ENCODE measurements at regions not wholly inside any gene's neighbourhood (a gene's known extent, or its start where the extent isn't known, plus 50 kb on each side); places are given as distances from the start of the nearest gene placed in this dataset.
A peak's percentile ranks its signal among the peaks of the same experiment; 100 is the strongest.

DNA sequence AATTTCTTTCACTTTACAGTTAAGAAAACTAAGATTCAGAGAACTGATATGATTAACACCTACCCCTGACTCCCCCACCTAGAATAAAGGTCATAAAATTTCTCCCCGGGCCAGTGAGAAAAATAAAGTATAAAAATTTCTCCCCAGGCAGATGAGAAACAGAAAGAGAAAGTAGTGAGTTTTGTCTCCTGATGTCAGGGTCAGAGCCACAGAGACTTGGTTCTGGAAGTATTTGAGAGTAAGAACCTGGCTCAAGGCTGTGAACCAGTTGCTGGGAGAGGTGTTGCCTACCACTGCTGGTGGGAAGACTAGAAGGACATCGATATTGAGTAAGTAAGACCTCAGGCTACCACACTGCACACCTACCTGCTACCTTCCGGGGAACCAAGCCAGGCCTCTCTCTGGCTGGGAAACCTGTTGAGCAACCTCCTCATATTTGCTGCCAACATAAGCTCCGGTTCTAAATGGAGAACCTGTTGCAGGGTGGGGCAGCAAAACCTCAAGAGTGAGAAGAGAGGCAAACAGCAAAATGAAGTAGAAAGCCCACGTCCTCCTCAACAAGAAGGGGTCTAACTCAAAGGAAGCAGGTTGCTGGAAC is 104.2 kb upstream of the PUDP start:
- peaks cover 9% of the 10 kb centered on the region for H3K9me3 ChIP-seq (ENCODE audit: control insufficient read depth, low read length)
- H3K4me3 ChIP-seq (ENCODE audit: low read length): no peak overlapping the region
- peaks cover 14% of the 10 kb centered on the region for H3K36me3 ChIP-seq (ENCODE audit: control insufficient read depth, insufficient read depth, low read length, severe bottlenecking)
- no peaks in the 10 kb centered on the region for H3K27me3 ChIP-seq (replicated peaks; ENCODE audit: control insufficient read depth, insufficient read depth, low read length)
- no peak for DNase-seq (ENCODE audit: low read depth)
- H3K4me1 ChIP-seq (ENCODE audit: control insufficient read depth, insufficient read depth, low read length): no peaks in the 10 kb centered on the region
- no peak overlapping the region for H3K9ac ChIP-seq (ENCODE audit: low read length)

DNA sequence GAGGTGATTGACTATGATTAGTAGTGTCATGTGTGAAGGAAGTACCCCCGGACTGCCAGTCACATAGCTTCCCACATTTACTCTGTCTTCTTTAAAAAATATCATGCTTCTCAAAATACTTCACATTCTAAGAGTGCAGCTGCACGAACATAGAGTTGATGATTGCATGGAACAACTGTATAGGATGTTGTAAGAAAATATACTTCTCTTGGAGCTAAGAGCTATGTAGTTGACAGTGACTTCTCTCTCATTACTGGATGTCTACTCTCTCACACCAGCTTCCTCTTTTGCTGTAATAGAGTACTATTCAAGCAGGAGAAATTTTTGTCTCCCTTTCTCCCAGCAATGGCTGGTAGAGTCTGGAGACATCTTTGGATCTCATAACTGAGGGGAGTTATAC is 99.4 kb upstream of the PUDP start:
- H3K4me3 ChIP-seq (ENCODE audit: low read length): no peak overlapping the region
- peaks cover 6% of the 10 kb centered on the region for H3K9me3 ChIP-seq (ENCODE audit: control insufficient read depth, low read length)
- H3K27me3 ChIP-seq (replicated peaks; ENCODE audit: control insufficient read depth, insufficient read depth, low read length): no peaks in the 10 kb centered on the region
- H3K9ac ChIP-seq (ENCODE audit: low read length): no peak overlapping the region
- DNase-seq (ENCODE audit: low read depth): no peak
- H3K4me1 ChIP-seq (ENCODE audit: control insufficient read depth, insufficient read depth, low read length): no peaks in the 10 kb centered on the region
- no peaks in the 10 kb centered on the region for H3K36me3 ChIP-seq (ENCODE audit: control insufficient read depth, insufficient read depth, low read length, severe bottlenecking)

DNA sequence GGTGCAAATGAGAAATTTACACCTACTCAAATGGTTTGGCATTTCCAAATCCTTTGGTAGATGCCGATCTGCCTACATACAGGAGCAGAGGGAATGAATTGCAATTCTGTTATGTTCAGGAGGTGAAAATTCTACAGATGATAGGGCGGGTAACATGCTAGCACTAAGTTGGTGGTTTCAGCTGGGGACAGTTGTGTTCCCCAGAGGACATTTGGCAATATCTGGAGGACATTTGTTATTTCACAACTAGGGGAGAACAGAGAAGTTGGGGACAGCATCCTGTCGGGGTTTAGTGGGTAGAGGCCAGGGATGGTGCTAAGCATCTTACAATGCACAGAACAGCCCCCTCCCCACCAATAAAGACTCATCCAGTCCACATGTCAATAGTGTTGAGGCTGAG is 96.5 kb upstream of the PUDP start:
- Histone ChIP-seq H3K9ac (ENCODE audit: low read length) (no peak overlapping the region), H3K36me3 (ENCODE audit: control insufficient read depth, insufficient read depth, low read length, severe bottlenecking) (no peaks in the 10 kb centered on the region), H3K4me1 (ENCODE audit: control insufficient read depth, insufficient read depth, low read length) (no peaks in the 10 kb centered on the region), H3K4me3 (ENCODE audit: low read length) (no peak overlapping the region), H3K27me3 (replicated peaks; ENCODE audit: control insufficient read depth, insufficient read depth, low read length) (no peaks in the 10 kb centered on the region), H3K9me3 (ENCODE audit: control insufficient read depth, low read length) (peaks cover 4% of the 10 kb centered on the region)
- no peak for DNase-seq (ENCODE audit: low read depth)

DNA sequence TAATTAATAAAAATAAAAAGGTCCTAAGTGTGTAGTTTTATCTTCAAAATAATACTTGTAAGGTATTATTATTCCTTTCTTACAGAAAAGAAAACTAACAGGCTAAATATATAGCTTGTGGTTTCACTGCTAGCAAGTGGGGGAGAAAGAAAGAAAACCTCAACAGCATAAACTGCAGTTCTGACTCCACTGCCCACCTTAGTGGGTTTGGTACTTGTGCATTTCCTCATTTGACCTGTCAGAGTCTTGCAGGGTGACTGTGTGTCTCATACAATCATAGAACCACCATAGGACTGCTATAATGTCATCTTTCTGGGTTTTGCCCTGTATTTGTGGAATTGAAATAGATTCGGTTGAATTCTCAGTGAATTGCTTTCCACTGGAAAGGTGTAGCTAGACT is 94.7 kb upstream of the PUDP start:
- no peak for DNase-seq (ENCODE audit: low read depth)

DNA sequence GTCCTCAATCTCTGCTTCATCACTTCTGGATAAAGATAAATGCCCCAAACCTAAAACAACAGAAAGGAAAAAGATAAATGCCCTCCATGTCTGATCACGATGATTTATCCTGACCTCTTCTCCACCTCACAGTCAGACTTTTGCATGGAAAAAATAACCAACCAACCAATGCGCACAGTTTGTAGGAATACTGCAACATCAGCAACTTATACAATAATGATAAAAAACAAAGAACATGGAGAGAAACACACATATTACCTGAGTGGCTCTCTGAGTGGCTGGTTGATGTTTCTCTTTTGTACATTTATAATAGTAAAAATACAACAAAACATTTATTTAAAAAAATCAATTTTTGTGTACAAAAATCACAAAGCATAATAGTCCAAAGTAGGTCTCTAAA is 93.0 kb upstream of the PUDP start:
- Histone ChIP-seq H3K9ac (ENCODE audit: low read length) (no peak overlapping the region), H3K4me3 (ENCODE audit: low read length) (no peak overlapping the region), H3K9me3 (ENCODE audit: control insufficient read depth, low read length) (no peaks in the 10 kb centered on the region), H3K36me3 (ENCODE audit: control insufficient read depth, insufficient read depth, low read length, severe bottlenecking) (no peaks in the 10 kb centered on the region), H3K27me3 (replicated peaks; ENCODE audit: control insufficient read depth, insufficient read depth, low read length) (no peaks in the 10 kb centered on the region), H3K4me1 (ENCODE audit: control insufficient read depth, insufficient read depth, low read length) (no peaks in the 10 kb centered on the region)
- DNase-seq (ENCODE audit: low read depth): no peak

More for the DNA sequence above, 94.7 kb upstream of the PUDP start:
- H3K9ac ChIP-seq (ENCODE audit: low read length): no peak overlapping the region
- no peaks in the 10 kb centered on the region for H3K4me1 ChIP-seq (ENCODE audit: control insufficient read depth, insufficient read depth, low read length)
- no peak overlapping the region for H3K4me3 ChIP-seq (ENCODE audit: low read length)
- H3K9me3 ChIP-seq (ENCODE audit: control insufficient read depth, low read length): no peaks in the 10 kb centered on the region
- no peaks in the 10 kb centered on the region for H3K27me3 ChIP-seq (replicated peaks; ENCODE audit: control insufficient read depth, insufficient read depth, low read length)
- H3K36me3 ChIP-seq (ENCODE audit: control insufficient read depth, insufficient read depth, low read length, severe bottlenecking): no peaks in the 10 kb centered on the region

DNA sequence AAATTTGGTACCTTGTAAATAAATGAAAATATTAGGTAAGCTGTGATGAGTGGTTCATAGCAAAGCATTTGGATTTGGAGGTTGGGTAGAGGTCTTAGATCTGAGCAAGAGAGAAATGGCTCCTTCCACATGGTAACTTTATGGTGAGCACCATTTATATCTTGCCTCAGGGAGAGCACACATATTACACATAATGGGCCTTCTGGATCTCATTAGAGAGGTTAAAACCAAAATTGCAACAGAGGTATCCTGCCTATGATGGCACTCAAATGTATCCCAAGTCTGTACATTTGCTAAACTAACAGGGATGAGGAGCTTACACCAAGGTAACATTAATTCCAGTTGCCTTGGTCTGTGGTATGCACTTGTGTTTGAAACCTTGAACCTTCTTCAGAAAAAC is 87.1 kb upstream of the PUDP start:
- Histone ChIP-seq H3K9ac (ENCODE audit: low read length) (no peak overlapping the region), H3K36me3 (ENCODE audit: control insufficient read depth, insufficient read depth, low read length, severe bottlenecking) (no peaks in the 10 kb centered on the region), H3K4me3 (ENCODE audit: low read length) (no peak overlapping the region), H3K9me3 (ENCODE audit: control insufficient read depth, low read length) (no peaks in the 10 kb centered on the region), H3K27me3 (replicated peaks; ENCODE audit: control insufficient read depth, insufficient read depth, low read length) (no peaks in the 10 kb centered on the region), H3K4me1 (ENCODE audit: control insufficient read depth, insufficient read depth, low read length) (no peaks in the 10 kb centered on the region)
- DNase-seq (ENCODE audit: low read depth): peak; percentile 10

DNA sequence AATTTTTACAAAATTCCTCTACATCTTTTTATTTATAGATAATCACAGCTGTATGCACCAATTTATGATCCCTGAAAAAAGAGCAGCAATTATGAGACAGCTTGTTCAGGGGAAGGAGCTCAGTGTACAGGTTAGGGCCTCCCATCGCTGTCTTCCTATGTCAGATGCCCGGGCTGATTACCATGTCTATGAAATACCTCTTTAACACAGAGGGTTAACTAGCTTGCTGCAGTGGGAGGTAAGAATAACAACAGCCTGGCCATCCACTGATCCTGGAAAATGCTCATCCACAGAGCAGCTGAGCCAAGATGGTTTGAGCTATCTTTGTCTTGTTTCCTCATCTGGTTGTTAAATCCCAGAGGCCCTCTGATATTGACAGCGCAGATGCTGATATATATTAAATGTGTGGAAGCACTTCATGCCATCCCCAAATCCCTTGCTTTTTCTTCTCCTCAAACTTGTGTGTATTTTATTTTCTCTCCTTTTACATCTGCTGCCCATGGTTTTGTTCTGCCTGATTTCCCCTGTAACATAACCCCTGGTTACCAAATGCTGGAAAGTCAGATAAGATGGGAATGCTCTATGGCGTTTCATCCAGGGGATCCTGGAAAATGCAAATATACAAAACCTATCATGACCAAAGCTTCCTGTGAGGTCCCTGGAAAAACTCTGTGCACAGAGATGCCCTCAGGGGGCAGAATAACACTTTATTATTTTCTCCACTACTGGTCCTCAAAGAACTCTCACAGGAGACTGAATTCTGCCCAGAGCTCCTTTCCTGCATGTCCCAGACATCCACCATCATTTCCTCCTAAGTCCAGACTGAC is 85.8 kb upstream of the PUDP start:
- Histone ChIP-seq H3K36me3 (ENCODE audit: control insufficient read depth, insufficient read depth, low read length, severe bottlenecking) (no peaks in the 10 kb centered on the region), H3K4me3 (ENCODE audit: low read length) (no peak overlapping the region), H3K27me3 (replicated peaks; ENCODE audit: control insufficient read depth, insufficient read depth, low read length) (no peaks in the 10 kb centered on the region), H3K4me1 (ENCODE audit: control insufficient read depth, insufficient read depth, low read length) (no peaks in the 10 kb centered on the region), H3K9ac (ENCODE audit: low read length) (no peak overlapping the region), H3K9me3 (ENCODE audit: control insufficient read depth, low read length) (no peaks in the 10 kb centered on the region)
- peak; percentile 11 for DNase-seq (ENCODE audit: low read depth)

DNA sequence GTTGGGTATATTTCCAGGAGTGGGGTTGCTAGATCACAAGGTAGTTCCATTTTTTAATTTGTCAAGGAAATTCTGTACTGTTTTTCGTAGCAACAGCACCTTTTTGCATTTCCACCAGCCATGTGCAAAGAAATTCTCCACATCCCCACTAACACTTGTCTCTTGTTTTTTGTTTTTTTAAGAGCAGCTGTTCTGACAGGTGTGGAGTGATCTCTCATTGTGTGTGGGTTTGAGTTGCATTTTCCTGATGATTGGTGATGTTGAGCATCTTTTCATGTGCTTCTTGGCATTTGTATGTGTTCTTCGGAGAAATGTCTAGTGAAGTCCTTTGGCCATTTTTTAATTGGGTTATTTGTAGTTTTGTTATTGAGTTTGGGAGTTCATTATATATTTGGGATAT is 80.3 kb upstream of the PUDP start:
- no peak overlapping the region for H3K4me3 ChIP-seq (ENCODE audit: low read length)
- H3K36me3 ChIP-seq (ENCODE audit: control insufficient read depth, insufficient read depth, low read length, severe bottlenecking): no peaks in the 10 kb centered on the region
- no peaks in the 10 kb centered on the region for H3K27me3 ChIP-seq (replicated peaks; ENCODE audit: control insufficient read depth, insufficient read depth, low read length)
- H3K9me3 ChIP-seq (ENCODE audit: control insufficient read depth, low read length): no peaks in the 10 kb centered on the region
- DNase-seq (ENCODE audit: low read depth): no peak
- H3K4me1 ChIP-seq (ENCODE audit: control insufficient read depth, insufficient read depth, low read length): no peaks in the 10 kb centered on the region
- no peak overlapping the region for H3K9ac ChIP-seq (ENCODE audit: low read length)

DNA sequence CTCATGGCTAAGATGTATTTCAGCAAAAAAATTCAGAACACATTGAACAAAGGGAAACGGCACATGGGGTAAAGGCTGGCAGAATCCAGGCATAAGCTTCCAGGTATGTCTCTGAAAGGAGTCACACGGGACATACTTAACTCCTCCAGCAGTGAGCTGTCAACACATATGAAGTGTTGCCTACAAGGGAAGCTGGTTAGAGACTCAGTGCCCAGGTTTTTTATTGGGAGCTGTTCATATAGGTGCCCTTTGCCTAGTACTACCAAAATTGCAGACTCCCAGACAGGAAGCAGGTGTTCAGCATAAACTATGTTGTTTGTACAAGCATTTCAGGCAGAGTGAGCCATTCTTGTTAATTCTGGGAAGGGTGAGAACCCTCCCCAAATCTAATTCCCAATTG is 77.4 kb upstream of the PUDP start:
- DNase-seq (ENCODE audit: low read depth): no peak
- H3K27me3 ChIP-seq (replicated peaks; ENCODE audit: control insufficient read depth, insufficient read depth, low read length): no peaks in the 10 kb centered on the region
- H3K9me3 ChIP-seq (ENCODE audit: control insufficient read depth, low read length): no peaks in the 10 kb centered on the region
- H3K4me1 ChIP-seq (ENCODE audit: control insufficient read depth, insufficient read depth, low read length): no peaks in the 10 kb centered on the region
- no peaks in the 10 kb centered on the region for H3K36me3 ChIP-seq (ENCODE audit: control insufficient read depth, insufficient read depth, low read length, severe bottlenecking)
- no peak overlapping the region for H3K9ac ChIP-seq (ENCODE audit: low read length)
- H3K4me3 ChIP-seq (ENCODE audit: low read length): no peak overlapping the region

DNA sequence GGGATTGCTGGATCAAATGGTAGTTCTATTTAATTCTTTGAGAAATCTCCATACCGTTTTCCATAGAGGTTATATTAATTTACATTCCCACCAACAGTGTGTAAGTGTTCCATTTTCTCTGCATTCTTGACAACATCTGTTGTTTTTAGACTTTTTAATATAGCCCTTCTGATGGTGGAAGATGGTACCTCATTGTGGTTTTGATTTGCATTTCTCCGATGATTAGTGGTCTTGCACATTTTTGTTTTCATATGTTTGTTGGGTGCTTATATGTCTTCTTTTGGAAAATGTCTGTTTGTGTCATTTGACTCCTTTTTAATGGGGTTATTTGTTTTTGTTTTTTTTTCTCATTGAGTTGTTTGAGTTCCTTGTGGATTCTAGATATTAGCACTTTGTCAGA is 75.3 kb upstream of the PUDP start:
- no peak for DNase-seq (ENCODE audit: low read depth)
- Histone ChIP-seq H3K27me3 (replicated peaks; ENCODE audit: control insufficient read depth, insufficient read depth, low read length) (no peaks in the 10 kb centered on the region), H3K36me3 (ENCODE audit: control insufficient read depth, insufficient read depth, low read length, severe bottlenecking) (no peaks in the 10 kb centered on the region), H3K4me1 (ENCODE audit: control insufficient read depth, insufficient read depth, low read length) (no peaks in the 10 kb centered on the region), H3K9me3 (ENCODE audit: control insufficient read depth, low read length) (no peaks in the 10 kb centered on the region), H3K9ac (ENCODE audit: low read length) (no peak overlapping the region), H3K4me3 (ENCODE audit: low read length) (no peak overlapping the region)

DNA sequence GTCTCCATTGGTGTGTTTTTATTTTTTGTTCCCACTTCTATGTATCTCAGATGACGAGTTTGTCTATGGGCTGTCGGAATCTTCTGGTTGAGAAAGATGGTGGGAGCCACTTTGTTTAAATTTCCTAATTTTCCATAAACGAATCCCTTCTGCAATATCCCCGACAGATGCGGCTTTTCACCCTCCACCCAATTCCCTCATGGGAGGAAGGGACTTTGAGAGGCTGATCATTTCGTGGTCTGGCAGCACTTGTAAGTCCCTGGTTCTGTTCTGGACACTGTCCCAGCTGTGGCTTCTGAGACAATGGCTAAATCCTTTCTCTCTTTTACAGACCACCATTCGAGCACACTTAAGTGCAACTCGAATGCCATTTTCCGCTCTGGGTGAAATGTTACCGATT is 72.2 kb upstream of the PUDP start:
- Histone ChIP-seq H3K9ac (ENCODE audit: low read length) (no peak overlapping the region), H3K4me1 (ENCODE audit: control insufficient read depth, insufficient read depth, low read length) (no peaks in the 10 kb centered on the region), H3K27me3 (replicated peaks; ENCODE audit: control insufficient read depth, insufficient read depth, low read length) (no peaks in the 10 kb centered on the region), H3K9me3 (ENCODE audit: control insufficient read depth, low read length) (no peaks in the 10 kb centered on the region), H3K4me3 (ENCODE audit: low read length) (no peak overlapping the region), H3K36me3 (ENCODE audit: control insufficient read depth, insufficient read depth, low read length, severe bottlenecking) (no peaks in the 10 kb centered on the region)
- DNase-seq (ENCODE audit: low read depth): no peak
